Endothelial cell of umbilical vein (primary cell): ENCODE measurements at regions not wholly inside any gene's neighbourhood (a gene's known extent, or its start where the extent isn't known, plus 50 kb on each side); places are given as distances from the start of the nearest gene placed in this dataset.

Source experiments
- BruUV-seq: library from RNA; stranded (reverse); fragments of 400-500 nt; replicated peaks from 2 replicates; lab custom pipeline; 2021; lab: Mats Ljungman, UMichigan
- CTCF ChIA-PET: fragments of 300-600, 350-600 bp; sonication (Branson Sonifier 250); formaldehyde crosslinking; loops from one replicate; lab custom pipeline; 2021; ENCODE audit warnings: antibody characterized with exemption, inconsistent platforms; lab: Charles Lee
- POLR2A ChIA-PET: fragments of 300-600, 350-600 bp; sonication (Branson Sonifier 250); formaldehyde crosslinking; loops from one replicate; lab custom pipeline; 2021; ENCODE audit warnings: antibody characterized with exemption, inconsistent platforms; lab: Charles Lee
- DNase-seq: peaks from one replicate; pipeline ENCODE4 v3.0.0-alpha.2; 2011; ENCODE audit warnings: low read depth, low spot score
- FAIRE-seq: peaks from 2 replicates; lab custom pipeline; 2011; peaks lifted over from hg19 to GRCh38; lab: Jason Lieb, UNC
- H2AFZ ChIP-seq: 2 replicates; pipeline ENCODE4 v1.6.0; 2012; ENCODE audit warnings: low read depth, low read length, control low read depth, inconsistent platforms
- H3K27ac ChIP-seq: 2 replicates; pipeline ENCODE4 v1.5.1; 2011; ENCODE audit warnings: low read depth, mild to moderate bottlenecking, control low read depth, low read length, moderate library complexity; ENCODE audit not compliant: insufficient read depth
- H3K27me3 ChIP-seq, 2 experiments: 2 replicates each; pipeline versions ENCODE4 v1.6.0 to v1.6.1; 2011; ENCODE audit warnings: low read length in 2 of 2, mixed read lengths in 1 of 2; ENCODE audit not compliant: control insufficient read depth in 2 of 2, insufficient read depth in 2 of 2
- H3K36me3 ChIP-seq, 2 experiments: 2 replicates in 1 of 2; 3 replicates in 1 of 2; pipeline ENCODE4 v1.5.1; 2011; ENCODE audit warnings: low read length in 2 of 2, mild to moderate bottlenecking in 1 of 2, moderate library complexity in 1 of 2; ENCODE audit not compliant: control insufficient read depth in 2 of 2, insufficient read depth in 2 of 2; ENCODE audit errors: extremely low read depth in 1 of 2
- H3K4me1 ChIP-seq: 3 replicates; pipeline ENCODE4 v1.5.1; 2011; ENCODE audit warnings: mild to moderate bottlenecking, low read length; ENCODE audit not compliant: control insufficient read depth, insufficient read depth; ENCODE audit errors: extremely low read depth
- H3K4me2 ChIP-seq: 2 replicates; pipeline ENCODE4 v1.6.1; 2011; ENCODE audit warnings: low read length, control low read depth, mixed read lengths; ENCODE audit not compliant: insufficient read depth
- H3K4me3 ChIP-seq, 3 experiments: fragments of 200-600 bp in 1 of 3; sonication (generic), shearing (Covaris generic) in 1 of 3; replicated peaks in 1 of 3; 2 replicates each; pipeline ENCODE4 v1.5.1; 2011 to 2016; ENCODE audit warnings: control low read depth in 3 of 3, low read length in 3 of 3, mild to moderate bottlenecking in 2 of 3, inconsistent platforms in 1 of 3, low read depth in 1 of 3, moderate library complexity in 1 of 3; ENCODE audit not compliant: insufficient read depth in 1 of 3
- H3K79me2 ChIP-seq: 2 replicates; pipeline ENCODE4 v1.6.0; 2012; ENCODE audit warnings: low read length, inconsistent platforms; ENCODE audit not compliant: control insufficient read depth, insufficient read depth
- H3K9ac ChIP-seq: replicated peaks from 2 replicates; pipeline ENCODE3; 2011; ENCODE audit warnings: low read length, control low read depth; ENCODE audit not compliant: insufficient read depth; ENCODE audit errors: extremely low read depth
- H3K9me1 ChIP-seq: replicated peaks from 3 replicates; pipeline ENCODE4 v1.6.0; 2011; ENCODE audit warnings: mild to moderate bottlenecking, low read length; ENCODE audit not compliant: control insufficient read depth, insufficient read depth; ENCODE audit errors: extremely low read depth
- H3K9me3 ChIP-seq: replicated peaks from 2 replicates; pipeline ENCODE4 v1.5.1; 2012; ENCODE audit warnings: low read length, inconsistent platforms; ENCODE audit not compliant: control insufficient read depth, insufficient read depth
- H4K20me1 ChIP-seq: replicated peaks from 2 replicates; pipeline ENCODE3; 2011; ENCODE audit warnings: mild to moderate bottlenecking, low read length; ENCODE audit not compliant: control insufficient read depth, insufficient read depth; ENCODE audit errors: extremely low read depth
- EZH2 ChIP-seq: IDR thresholded peaks from 2 replicates; pipeline ENCODE4 v1.6.1; 2012; ENCODE audit warnings: borderline replicate concordance, low read depth, mild to moderate bottlenecking, moderate library complexity, low read length, inconsistent platforms; ENCODE audit not compliant: severe bottlenecking
- GATA2 ChIP-seq: IDR thresholded peaks from 2 replicates; pipeline ENCODE4 v1.7.0; 2011; ENCODE audit warnings: low read depth, mild to moderate bottlenecking, moderate library complexity, mixed read lengths, low read length; ENCODE audit not compliant: insufficient read length, insufficient read depth
- JUN ChIP-seq: IDR thresholded peaks from 2 replicates; pipeline ENCODE4 v1.6.1; 2011; ENCODE audit warnings: borderline replicate concordance, low read depth; ENCODE audit not compliant: insufficient read length, insufficient read depth
- MYC ChIP-seq: IDR thresholded peaks from one replicate; pipeline ENCODE4 v1.6.1; 2011; ENCODE audit warnings: mild to moderate bottlenecking, low read depth, low read length
- POLR2A ChIP-seq: IDR thresholded peaks from 2 replicates; pipeline ENCODE4 v1.6.1; 2012; ENCODE audit warnings: low read depth, mild to moderate bottlenecking, control low read depth, low read length
- POLR2AphosphoS5 ChIP-seq: IDR thresholded peaks from 2 replicates; pipeline ENCODE4 v1.6.1; 2012; ENCODE audit warnings: low read depth, mild to moderate bottlenecking, control low read depth, low read length, moderate library complexity; ENCODE audit not compliant: insufficient read depth
- dilution Hi-C: fragments of 300-500 bp; cut with MboI; formaldehyde crosslinking; loops from one replicate; pipeline ENCODE4 v1.15.0; 2019; ENCODE audit warnings: low sequenced_read_pairs; ENCODE audit not compliant: extremely low pct_ligation_motif_present
- intact Hi-C: fragments of 100-400 bp; cut with micrococcal nuclease; formaldehyde crosslinking; loops from one replicate; pipeline ENCODE4 v1.10.0; 2022
- TF ChIP-seq, protein P1 (sequence below): IDR thresholded peaks from 2 replicates; pipeline ENCODE4 v1.6.1; 2011; ENCODE audit not compliant: insufficient read depth, insufficient read length
- TF ChIP-seq, protein P2 (sequence below), 2 donors: IDR thresholded peaks; 1 replicate in 1 of 2; 2 replicates in 1 of 2; pipeline ENCODE4 v1.5.1; 2011; ENCODE audit warnings: low read length in 2 of 2, mild to moderate bottlenecking in 2 of 2, moderate library complexity in 2 of 2, control low read depth in 1 of 2, inconsistent platforms in 1 of 2, low read depth in 1 of 2; ENCODE audit not compliant: insufficient read depth in 1 of 2; ENCODE audit errors: extremely low read depth in 1 of 2

DNA sequence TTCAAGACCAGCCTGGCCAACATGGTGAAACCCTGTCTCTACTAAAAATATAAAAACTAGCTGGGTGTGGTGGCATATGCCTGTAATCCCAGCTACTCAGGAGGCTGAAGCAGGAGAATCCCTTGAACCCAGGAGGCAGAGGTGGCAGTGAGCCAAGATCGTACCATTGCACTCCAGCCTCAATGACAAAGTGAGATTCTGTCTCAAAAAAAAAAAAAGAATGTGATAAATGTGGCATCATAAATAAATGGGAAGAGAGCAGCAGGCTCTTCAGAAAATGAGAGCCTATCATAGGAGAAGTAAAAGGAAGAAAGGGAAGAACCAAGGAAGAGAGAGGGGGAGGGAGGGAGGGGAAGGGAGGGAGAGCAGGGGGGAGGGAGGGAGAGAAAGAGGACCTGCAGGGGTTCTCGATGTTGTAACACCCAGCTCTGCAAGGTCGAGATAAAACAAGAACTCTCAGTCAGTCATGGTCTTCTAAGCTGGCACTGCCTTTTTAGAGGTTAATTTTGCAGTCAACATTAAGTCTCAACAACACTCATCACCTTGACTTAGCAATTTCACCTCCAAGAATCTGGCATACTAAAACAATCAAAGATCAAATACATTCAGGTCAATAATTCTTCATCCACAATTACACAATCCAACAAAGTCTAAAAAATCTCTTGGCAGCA lies 68.7 kb upstream of the SIMC1 start:
- POLR2A ChIA-PET, result no interaction called here
- intact Hi-C loops, result no loop called here
- no peaks in the 10 kb centered on the region for H3K36me3 ChIP-seq
- BruUV-seq, result no TSS peak
- dilution Hi-C loops, result no loop called here
- no peak overlapping the region for H3K9ac ChIP-seq
- no peaks in the 10 kb centered on the region for H4K20me1 ChIP-seq
- no peaks in the 10 kb centered on the region for H3K9me1 ChIP-seq
- no peak for FAIRE-seq
- no peak overlapping the region for H3K27ac ChIP-seq
- no peak overlapping the region for H2AFZ ChIP-seq
- H3K79me2 ChIP-seq, result no peaks in the 10 kb centered on the region
- H3K4me1 ChIP-seq, result no peaks in the 10 kb centered on the region
- no peaks in the 10 kb centered on the region for H3K27me3 ChIP-seq
- CTCF ChIA-PET, result no interaction called here
- H3K9me3 ChIP-seq, result no peaks in the 10 kb centered on the region
- no peak for DNase-seq
- no peak overlapping the region for H3K4me2 ChIP-seq
- H3K4me3 ChIP-seq, result no peak overlapping the region
- TF ChIP-seq EZH2 (no peak), JUN (no peak), POLR2AphosphoS5 (no peak), GATA2 (no peak), POLR2A (no peak), MYC (no peak)
- TF ChIP-seq, protein P1, sequence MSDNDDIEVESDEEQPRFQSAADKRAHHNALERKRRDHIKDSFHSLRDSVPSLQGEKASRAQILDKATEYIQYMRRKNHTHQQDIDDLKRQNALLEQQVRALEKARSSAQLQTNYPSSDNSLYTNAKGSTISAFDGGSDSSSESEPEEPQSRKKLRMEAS, result no peak
- TF ChIP-seq, protein P2, sequence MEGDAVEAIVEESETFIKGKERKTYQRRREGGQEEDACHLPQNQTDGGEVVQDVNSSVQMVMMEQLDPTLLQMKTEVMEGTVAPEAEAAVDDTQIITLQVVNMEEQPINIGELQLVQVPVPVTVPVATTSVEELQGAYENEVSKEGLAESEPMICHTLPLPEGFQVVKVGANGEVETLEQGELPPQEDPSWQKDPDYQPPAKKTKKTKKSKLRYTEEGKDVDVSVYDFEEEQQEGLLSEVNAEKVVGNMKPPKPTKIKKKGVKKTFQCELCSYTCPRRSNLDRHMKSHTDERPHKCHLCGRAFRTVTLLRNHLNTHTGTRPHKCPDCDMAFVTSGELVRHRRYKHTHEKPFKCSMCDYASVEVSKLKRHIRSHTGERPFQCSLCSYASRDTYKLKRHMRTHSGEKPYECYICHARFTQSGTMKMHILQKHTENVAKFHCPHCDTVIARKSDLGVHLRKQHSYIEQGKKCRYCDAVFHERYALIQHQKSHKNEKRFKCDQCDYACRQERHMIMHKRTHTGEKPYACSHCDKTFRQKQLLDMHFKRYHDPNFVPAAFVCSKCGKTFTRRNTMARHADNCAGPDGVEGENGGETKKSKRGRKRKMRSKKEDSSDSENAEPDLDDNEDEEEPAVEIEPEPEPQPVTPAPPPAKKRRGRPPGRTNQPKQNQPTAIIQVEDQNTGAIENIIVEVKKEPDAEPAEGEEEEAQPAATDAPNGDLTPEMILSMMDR (IDR thresholded peaks at IDR 0.05; ENCODE audit: extremely low read depth in 1 of 2, insufficient read depth in 1 of 2, low read depth in 1 of 2, low read length in 2 of 2), result no peak
